Kasumi-1 (cell line): ENCODE measurements at regions not wholly inside any gene's neighbourhood (a gene's known extent, or its start where the extent isn't known, plus 50 kb on each side); places are given as distances from the start of the nearest gene placed in this dataset.
"Not testable (repeated sequence)": the region's sequence is repeated elsewhere in the genome, so short reads cannot be mapped to it uniquely, and the experiment has no call there.

Experiments used
- DNase-seq, 2 experiments: peaks; one replicate each; lab custom pipeline; 2025; lab: John Stamatoyannopoulos, UW

- DNase-seq: no peak
These were observed 148.1 kb upstream of the ZNF608 start for GRCh38 chr5:124894541-124894940.

GRCh38 chr5:124895236-124895635 is 148.8 kb upstream of the ZNF608 start:
- DNase-seq: no peak

GRCh38 chr5:124901081-124901480 is 154.6 kb upstream of the ZNF608 start:
- DNase-seq: no peak

GRCh38 chr5:124902097-124902821 is 155.8 kb upstream of the ZNF608 start:
- peak; percentile 37 to 57 for DNase-seq

- DNase-seq: no peak
These were observed 159.1 kb upstream of the ZNF608 start for GRCh38 chr5:124905256-124906130.

DNA sequence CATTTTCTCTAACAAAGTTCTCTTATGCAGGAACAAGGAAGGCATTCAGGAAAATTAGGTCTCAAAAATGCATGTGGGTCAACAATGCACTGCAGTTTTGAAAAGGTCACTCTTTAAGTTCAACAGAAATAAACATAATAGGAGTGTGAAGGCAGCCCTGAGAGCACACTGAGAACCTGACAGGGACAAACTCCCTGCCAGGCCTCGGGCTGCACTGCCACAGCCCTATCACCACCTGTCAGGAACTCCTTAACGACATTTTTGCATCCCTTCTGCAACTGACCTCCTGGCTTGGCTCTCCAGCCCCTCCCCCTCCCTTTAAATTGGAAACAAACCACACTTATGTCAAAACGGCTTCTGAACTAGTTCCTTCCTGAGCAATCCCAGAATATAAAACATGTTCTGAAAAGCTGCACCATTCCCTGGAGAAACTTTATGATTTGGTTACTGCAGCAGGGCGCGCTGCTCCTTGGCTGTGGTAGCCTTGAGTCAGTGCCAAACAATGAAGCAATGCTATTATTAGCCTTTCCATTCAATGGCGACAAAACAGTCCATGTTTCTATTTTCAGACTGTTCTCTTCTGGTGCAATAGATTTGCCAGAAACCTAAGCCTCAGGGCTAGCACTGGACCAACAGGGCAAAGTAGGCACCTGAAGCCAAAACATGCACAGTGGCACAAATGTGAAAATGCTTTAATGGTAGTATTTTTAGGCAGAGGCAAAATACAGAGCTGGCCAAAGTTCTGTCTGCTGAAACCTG is 160.1 kb upstream of the ZNF608 start:
- DNase-seq: peak; percentile 78 to 86

DNA sequence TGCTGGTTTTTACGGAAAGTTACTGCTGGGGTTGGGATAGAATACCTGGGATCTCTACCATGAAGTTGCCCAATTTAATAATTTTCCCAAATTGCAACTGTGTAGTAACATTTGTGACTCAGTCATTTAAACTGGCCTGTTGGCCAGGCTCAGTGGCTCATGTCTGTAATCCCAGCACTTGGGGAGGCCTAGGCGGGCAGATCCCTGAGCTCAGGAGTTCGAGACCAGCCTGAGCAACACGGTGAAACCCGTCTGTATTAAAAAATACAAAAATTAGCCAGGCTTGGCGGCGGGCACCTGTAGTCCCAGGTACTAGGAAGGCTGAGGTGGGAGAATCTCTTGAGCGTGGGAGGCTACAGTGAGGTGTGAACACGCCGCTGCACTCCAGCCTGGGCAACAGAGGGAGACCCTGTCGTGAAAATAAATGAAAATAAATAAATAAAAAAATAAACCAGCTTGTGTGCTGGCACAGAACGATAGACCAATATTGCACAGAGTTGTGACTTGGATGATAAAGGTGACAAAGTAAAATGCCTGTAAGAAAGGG is 160.7 kb upstream of the ZNF608 start:
- no peak for DNase-seq

DNA sequence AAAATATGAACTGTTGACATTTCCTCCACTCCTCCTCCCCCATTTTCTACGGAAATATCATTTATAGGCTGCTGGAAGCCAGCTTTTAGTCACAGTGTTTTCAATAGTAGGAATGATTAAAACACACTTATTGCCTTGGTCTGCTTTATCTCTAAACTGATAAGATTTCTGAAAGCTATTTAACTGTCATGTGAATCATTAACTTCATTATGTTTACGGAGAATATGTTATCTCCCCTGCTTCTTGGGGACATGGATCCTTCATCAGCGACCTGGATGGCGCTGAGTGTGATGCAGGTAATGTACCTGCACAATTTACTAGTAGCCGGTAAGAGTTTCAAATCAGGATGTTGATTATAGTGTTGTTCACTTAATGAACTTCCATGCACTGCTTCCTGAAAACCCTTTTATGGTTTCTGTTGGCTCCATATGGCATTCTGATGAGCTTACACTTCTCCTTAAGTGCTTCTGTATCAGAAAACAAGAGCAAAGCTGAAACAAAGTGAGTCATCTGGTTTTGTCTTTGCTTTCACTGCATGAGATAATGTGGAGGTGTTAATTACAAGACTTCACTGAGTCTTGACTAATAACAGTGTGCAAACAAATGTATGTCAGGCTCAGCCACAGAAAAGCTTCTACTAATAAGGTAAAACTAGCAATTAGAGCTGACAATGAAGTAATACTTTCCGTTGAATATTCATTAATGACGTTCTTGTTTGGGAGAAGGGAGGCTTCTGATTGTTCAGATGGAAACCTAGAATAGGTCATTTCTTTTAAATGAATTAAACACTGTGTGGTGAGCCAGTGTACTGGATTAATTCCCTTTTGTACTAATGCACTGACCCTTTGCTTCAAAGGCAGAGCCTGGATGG is 162.4 kb upstream of the ZNF608 start:
- peak in 1 of 2 experiments; percentile 22 for DNase-seq

- DNase-seq: no peak
These were observed 163.3 kb upstream of the ZNF608 start for GRCh38 chr5:124909734-124910133.

GRCh38 chr5:124910354-124911016 is 164.0 kb upstream of the ZNF608 start:
- DNase-seq: no peak

DNA sequence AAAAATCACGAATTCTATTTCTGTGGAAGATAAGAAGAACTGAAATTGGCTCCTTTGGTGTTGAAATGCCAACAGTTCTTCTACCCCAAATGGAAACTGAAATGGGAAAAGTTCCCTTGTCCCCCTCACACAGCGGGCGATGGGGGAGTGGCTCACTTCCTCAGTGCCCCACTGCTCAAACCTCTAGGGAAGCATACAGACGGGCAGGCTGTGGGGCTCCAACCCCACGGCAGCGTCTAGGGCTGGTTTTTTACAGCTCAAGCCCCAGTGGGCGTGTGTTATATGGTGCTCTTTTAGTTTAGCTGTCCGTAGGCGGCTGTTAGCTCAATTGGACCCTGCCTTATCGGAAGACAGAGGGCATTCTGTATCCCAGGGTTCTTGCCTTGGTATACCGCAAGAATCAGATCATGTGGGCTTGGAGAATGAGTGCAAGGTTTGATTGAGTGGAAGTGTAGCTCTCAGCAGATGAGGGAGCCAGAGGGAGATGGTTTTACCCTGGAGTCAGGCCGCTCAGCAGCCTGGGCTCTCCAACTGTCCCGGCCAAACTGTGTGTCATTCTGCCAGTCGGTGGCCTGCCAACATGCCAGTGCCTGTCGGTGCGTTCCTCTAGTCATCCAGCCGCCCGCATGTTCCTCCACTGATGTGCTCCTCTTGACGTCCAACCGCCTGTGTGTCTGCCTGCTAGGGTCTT is 166.3 kb upstream of the ZNF608 start:
- DNase-seq: no peak

- no peak for DNase-seq
These were observed 166.9 kb upstream of the ZNF608 start for GRCh38 chr5:124913329-124913653.

GRCh38 chr5:124916313-124916712 is 169.9 kb upstream of the ZNF608 start:
- DNase-seq: not testable (repeated sequence)

GRCh38 chr5:124918618-124919017 is 172.2 kb upstream of the ZNF608 start:
- DNase-seq: no peak

DNA sequence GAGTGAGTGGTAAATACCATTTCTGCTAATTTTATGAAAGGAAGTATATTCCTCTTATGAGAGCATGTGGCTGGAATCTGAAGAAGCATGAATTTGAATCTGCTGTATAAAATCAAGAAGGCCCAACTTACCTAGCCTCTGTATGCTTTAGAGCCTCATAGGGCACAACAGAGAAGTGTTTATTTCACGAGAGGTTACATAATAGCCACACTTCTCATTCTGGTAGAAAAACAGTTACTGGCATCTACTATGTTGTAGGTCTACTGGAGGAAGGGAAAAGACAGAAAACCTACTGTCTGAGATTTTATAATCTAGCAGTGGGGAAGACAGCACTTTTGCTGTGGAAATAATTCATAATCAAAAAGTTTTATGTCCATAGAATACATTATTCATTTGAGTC is 172.6 kb upstream of the ZNF608 start:
- DNase-seq: no peak

DNA sequence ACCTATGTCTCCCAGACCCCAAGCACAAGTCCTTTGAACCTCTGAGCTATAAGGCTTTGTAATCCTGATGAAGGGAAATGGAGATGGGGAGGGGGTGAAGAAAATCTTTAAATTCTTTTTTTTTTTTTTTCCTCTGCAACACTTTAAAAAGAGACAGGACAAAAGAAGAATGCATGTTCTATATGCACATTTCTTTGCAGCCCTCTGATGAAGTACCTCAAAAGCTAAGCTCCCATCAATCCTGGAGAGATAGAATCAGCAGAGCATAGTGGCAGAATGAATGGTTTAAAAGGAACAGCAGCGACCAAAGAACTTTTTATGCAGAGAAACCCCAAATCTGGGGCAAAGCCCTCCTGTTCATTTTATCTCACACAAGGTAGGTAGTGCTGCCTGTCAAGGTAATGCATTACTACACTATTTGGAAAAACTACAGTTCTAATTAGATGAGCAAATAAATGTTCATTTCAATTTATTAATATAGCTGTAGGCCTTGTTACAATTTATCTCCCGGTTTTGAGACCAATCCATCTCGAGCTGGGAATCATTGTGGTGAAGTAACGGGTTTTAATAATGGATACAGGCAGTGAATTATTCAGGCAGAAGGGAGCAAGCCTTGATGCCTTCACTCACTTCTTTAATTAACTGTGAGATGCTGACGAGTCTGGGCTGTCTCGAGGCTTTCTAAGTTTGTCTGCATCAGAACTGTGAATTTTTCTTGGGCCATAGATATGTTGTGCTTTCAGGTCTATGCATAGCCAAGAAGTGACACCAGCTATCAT is 173.5 kb upstream of the ZNF608 start:
- DNase-seq: no peak

DNA sequence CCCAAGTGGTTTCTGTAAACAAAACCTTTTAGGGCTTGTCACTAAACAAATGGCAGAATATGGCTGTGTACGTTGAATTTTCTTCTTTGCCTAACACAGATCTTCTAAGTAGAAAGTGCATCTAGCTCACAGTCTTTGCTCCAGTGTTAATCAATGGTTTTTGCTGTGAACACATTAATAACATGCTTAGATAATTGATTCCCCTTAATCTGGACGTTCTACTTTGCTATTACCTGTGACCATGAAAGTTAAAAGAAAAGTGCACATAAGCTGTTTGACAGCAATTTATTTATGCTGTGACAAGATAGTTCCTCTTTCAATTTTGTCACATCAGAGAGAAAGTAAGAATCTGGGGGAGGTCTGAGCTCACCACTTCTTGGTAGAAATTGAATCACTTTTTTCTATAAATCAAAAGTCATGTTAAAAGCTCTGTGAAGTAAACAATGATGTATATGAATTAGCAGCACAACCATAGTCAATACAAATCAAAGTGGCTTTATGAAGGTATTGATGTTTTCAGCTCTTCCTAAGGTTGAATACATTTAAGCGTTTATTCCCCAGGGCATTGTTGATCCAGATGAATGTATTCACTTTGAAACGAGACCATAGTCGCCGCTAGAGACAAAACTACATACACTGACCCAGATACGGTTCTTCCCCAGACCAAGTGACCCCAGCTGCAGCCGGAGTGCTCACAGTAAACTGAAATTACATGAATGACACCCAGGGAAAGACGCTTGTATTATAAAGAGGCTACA is 174.6 kb upstream of the ZNF608 start:
- peak; percentile 16 to 27 for DNase-seq

DNA sequence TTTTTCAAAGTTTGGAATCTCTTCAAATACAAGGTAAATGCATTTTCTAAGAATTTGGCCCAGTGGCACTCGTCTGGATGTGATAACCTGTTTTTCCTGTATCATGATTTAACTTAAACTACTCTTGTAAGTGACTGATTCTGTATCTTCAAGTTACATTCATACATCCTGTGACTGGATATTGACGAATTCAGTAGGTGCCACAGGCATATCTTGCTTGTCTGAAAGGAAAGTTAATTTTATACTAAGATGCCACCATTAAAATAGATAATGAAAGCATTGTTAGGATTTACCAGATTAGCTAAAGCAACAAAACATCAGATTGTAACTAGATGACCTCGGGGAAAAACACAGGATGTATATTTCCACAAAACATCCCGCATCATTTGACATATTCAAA is 175.3 kb upstream of the ZNF608 start:
- DNase-seq: no peak
